ENCODE measurements at regions not wholly inside any gene's neighbourhood (a gene's known extent, or its start where the extent isn't known, plus 50 kb on each side); places are given as distances from the start of the nearest gene placed in this dataset.

DNA sequence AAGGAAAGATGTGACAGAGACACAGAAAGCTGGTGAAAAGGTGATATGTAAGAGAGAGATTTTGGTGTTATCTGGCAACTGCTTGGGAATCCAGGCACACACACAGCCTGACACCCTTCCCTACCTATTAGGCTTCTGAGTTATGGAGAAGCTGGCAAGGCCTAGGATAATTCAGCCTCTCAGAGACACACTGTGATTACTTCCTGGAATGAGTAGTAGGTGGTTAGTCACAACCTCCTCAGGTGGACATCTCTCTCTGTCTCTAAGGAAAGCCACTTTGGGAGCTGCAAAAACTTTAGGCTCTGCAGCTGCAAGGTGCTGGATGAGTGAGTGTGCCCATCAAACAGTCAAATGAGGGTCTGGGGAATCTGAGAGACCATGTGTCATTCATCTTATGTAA lies 201.9 kb downstream of the PDCD6IP start:
- TF ChIP-seq, protein P1, sequence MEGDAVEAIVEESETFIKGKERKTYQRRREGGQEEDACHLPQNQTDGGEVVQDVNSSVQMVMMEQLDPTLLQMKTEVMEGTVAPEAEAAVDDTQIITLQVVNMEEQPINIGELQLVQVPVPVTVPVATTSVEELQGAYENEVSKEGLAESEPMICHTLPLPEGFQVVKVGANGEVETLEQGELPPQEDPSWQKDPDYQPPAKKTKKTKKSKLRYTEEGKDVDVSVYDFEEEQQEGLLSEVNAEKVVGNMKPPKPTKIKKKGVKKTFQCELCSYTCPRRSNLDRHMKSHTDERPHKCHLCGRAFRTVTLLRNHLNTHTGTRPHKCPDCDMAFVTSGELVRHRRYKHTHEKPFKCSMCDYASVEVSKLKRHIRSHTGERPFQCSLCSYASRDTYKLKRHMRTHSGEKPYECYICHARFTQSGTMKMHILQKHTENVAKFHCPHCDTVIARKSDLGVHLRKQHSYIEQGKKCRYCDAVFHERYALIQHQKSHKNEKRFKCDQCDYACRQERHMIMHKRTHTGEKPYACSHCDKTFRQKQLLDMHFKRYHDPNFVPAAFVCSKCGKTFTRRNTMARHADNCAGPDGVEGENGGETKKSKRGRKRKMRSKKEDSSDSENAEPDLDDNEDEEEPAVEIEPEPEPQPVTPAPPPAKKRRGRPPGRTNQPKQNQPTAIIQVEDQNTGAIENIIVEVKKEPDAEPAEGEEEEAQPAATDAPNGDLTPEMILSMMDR (IDR thresholded peaks at IDR 0.05): no peak
- Histone ChIP-seq H3K4me3 (no peak overlapping the region), H3K27ac (no peak overlapping the region)
- no peak for DNase-seq (ENCODE audit: low spot score)

DNA sequence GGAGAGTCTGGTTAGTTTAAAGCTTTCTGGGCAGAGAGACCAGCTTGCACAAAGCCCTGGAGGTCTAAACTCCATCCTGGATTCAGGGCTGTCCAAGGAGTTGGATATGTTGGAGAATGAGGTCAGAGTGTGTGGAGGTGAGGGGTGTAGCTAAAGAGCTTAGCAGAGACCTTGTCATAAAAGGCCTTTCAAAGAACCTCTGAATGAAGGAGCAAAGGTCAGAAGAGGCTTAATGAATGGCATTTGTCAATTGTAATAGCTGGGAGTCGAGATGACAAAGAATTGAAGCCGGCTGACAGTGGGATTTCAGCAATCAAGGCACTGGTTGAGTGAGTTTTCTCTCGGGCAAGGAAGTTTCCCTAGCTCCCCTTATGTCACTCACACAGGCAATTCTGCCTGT lies 202.6 kb downstream of the PDCD6IP start:
- H3K27ac ChIP-seq: no peak overlapping the region
- no peak overlapping the region for H3K4me3 ChIP-seq
- TF ChIP-seq, protein P1 (IDR thresholded peaks at IDR 0.05): no peak
- DNase-seq (ENCODE audit: low spot score): no peak

DNA sequence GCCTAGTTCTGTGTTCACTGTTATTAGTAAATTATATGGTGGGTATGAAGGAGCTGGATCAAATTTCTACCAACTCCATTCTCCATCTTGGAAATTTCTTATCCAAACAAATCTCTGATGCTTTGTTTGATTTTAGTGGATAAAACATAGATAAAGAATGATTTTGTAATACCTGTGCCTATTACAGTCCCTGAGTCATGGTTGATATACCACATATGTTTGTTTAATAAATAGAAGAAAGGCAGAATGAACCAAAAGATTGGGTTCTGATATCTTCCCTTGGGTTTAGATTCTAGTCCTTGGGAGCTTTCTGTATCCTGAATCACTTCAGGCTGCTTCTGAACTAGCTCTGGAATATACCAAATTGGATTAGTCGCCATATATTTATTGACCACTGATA lies 203.6 kb downstream of the PDCD6IP start:
- DNase-seq (ENCODE audit: low spot score): no peak
- H3K4me3 ChIP-seq: no peak overlapping the region
- H3K27ac ChIP-seq: no peak overlapping the region
- TF ChIP-seq, protein P1 (IDR thresholded peaks at IDR 0.05): no peak

DNA sequence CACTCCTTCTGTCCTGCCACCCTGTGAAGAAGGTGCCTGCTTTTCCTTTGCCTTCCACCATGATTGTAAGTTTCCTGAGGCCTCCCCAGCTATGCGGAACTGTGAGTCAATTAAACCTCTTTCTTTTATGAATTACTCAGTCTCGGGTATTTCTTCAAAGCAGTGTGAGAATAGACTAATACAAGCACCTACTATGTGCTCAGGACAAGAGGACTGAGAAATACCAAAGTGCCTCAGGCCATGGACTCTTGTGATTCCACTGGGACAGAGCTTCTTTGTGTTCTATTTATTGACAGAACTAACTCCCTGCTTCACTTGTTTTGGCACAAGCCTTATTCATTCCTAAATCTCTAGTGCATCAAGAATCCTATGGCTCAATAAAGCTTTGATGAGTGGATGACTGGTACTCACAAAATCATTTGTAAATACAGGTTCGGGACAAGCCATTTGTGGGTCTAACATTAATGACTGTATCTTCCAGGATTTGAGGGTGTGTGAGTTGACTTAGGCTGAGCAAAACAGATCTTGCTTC lies 204.2 kb downstream of the PDCD6IP start:
- DNase-seq (ENCODE audit: low spot score): no peak
- TF ChIP-seq, protein P1 (IDR thresholded peaks at IDR 0.05): no peak
- Histone ChIP-seq H3K4me3 (no peak overlapping the region), H3K27ac (no peak overlapping the region)

DNA sequence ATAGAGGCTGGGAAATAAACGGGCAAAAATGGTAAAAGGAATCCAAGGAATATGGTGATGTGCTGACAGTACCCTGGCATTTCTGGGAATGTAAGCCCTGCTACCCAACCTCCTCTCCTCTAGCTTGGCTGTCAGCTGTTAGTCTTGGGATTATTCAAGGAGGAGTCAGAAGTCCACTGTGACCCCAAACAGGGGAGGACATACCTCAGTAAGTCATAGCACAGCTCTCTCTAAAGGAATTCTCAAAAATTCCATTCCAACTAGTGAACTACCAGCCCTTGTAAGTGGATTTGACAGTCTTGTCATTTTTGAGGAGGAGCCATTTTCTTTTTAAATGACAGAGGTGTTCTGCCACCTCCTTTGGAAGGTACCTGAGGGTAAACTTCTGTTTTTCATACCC lies 207.5 kb downstream of the PDCD6IP start:
- Histone ChIP-seq H3K27ac (no peak overlapping the region), H3K4me3 (no peak overlapping the region)
- TF ChIP-seq, protein P1 (IDR thresholded peaks at IDR 0.05): no peak
- DNase-seq (ENCODE audit: low spot score): no peak

DNA sequence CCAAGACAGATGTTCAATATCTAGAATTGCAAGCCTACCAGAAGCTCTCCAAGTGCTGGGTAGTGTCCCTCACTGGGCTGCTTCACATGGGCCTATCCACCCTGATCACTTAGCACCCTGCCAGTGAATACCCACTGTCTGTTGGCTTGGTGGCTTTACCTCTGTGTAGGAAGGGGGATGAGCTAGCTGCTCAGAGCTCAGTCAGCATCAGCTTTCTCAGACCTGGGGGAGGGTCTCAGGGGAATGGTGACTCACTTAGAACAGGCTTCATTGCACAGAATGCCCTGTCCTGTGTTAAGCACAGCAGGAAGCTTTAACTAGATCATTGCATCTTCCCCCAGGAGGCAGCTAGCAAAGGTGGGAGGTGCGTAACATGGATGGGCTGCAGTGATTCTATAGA lies 209.8 kb downstream of the PDCD6IP start:
- no peak overlapping the region for H3K27ac ChIP-seq
- no peak overlapping the region for H3K4me3 ChIP-seq
- TF ChIP-seq, protein P1 (IDR thresholded peaks at IDR 0.05): no peak
- DNase-seq (ENCODE audit: low spot score): no peak

DNA sequence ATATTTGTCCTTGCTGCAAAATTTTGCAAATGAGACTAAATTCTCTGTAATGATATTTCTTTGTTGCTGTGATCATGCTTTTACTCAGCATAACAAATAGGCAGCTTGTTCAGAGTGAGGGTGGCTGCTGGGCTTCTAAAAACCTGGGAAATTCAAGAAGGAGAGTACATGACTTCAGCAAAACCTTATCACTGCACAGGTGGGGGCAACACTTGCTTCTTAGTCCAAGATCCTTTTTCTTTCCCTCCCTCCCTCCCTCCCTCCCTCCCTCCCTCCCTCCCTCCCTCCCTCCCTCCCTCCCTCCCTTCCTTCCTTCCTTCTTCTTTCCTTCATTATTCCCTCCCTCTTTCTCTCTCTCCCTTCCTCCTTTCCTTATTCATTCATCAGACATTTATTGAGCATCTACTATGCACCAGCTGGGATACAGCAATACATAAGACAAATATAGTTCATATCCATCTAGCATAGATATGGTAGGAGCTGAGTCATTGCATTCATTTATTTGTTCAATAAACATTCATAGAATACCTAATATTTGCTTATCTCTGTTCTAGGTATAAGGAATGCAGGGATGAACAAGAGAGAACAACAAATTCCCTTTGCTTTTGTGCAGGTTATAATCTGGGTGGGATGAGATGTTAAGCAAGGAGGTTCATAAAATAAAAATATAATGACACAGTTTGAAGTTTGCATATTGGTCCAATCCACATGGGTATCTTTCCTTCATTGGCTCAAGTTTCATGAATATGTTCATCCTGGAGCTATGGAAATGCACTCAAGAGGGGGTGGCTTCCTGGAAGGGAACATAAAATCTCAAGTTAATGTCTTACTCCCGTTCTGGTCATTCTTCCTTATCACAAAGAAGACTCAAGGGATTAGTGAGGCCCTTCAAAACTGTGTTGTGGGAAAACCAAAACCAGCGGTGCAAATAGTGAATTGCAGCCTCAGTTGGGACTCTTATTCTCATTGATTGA lies 210.7 kb downstream of the PDCD6IP start:
- TF ChIP-seq, protein P1 (IDR thresholded peaks at IDR 0.05): no peak
- H3K27ac ChIP-seq: no peak overlapping the region
- DNase-seq (ENCODE audit: low spot score): no peak
- no peak overlapping the region for H3K4me3 ChIP-seq
